GM12865 (cell line): ENCODE measurements at regions not wholly inside any gene's neighbourhood (a gene's known extent, or its start where the extent isn't known, plus 50 kb on each side); places are given as distances from the start of the nearest gene placed in this dataset.

Experiments used
- DNase-seq: peaks from one replicate; pipeline ENCODE4 v3.0.0; 2010; ENCODE audit warnings: low read depth
- H3K4me3 ChIP-seq: 2 replicates; pipeline ENCODE4 v1.5.1; 2011; ENCODE audit warnings: mild to moderate bottlenecking, low read depth, low read length, control low read depth
- TF ChIP-seq, protein P1 (sequence below): IDR thresholded peaks from 2 replicates; pipeline ENCODE4 v1.5.1; 2011; ENCODE audit warnings: low read length, control low read depth, low read depth, inconsistent platforms; ENCODE audit not compliant: insufficient read depth; ENCODE audit errors: missing control alignments

DNA sequence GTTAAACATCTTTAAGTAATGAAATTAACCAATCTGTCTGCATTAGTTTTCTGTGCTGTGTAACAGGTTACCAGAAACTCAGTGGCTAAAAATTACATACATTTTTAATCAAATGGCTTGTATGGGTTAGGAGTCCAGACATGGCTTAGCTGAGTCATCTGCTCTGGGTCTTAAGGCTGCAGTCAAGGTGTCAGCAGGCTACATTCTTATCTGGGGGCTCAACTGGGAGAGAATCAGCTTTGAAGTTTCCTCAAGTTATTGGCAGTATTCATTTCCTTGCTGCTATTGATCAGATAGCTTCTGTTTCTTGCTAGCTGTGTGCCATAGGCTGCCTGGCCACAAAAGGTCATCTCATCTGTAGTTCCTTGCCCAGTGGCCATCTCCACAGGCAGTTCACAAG is 1163.0 kb downstream of the DIAPH3 start:
- DNase-seq = no peak
- H3K4me3 ChIP-seq = no peak overlapping the region
- TF ChIP-seq, protein P1, sequence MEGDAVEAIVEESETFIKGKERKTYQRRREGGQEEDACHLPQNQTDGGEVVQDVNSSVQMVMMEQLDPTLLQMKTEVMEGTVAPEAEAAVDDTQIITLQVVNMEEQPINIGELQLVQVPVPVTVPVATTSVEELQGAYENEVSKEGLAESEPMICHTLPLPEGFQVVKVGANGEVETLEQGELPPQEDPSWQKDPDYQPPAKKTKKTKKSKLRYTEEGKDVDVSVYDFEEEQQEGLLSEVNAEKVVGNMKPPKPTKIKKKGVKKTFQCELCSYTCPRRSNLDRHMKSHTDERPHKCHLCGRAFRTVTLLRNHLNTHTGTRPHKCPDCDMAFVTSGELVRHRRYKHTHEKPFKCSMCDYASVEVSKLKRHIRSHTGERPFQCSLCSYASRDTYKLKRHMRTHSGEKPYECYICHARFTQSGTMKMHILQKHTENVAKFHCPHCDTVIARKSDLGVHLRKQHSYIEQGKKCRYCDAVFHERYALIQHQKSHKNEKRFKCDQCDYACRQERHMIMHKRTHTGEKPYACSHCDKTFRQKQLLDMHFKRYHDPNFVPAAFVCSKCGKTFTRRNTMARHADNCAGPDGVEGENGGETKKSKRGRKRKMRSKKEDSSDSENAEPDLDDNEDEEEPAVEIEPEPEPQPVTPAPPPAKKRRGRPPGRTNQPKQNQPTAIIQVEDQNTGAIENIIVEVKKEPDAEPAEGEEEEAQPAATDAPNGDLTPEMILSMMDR = no peak

DNA sequence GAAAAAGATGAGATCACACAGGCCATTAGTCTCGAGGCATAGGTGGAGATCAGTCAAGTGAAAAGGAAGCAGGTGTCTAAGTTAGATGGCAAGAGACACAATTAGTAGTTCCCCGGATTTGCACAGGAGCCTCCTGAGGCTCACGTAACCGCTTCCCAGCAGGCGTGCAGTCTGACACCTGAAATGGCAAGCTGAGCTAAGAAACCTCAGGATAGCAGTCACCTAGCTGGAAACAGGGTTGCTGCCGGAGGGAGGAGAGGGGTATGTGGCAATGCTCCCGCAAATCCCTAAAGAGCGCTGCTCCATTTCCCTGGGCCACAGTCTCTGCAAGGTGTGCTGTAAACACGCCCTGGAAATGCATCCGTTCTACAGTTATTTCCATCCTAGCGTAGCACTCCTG is 1151.0 kb downstream of the DIAPH3 start:
- TF ChIP-seq, protein P1 = no peak
- no peak for DNase-seq
- H3K4me3 ChIP-seq = no peak overlapping the region

DNA sequence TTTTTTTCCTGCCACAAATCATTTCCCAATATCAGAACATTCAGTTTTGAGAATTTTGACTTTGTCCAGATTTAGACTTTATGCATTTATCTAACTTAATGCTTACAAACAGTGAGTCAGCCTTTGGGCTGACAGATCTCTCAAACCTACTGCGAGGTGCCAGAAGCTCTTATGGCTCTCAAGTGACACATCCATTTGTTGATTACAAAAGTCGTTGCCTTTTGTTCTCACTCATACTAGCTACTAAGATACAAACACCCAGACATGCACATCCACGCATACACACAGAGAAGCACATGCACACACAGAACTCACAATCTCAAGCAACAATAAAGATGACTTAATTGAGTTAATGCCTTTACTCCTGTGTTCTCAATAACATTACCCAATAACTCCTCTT is 1147.5 kb downstream of the DIAPH3 start:
- H3K4me3 ChIP-seq = no peak overlapping the region
- TF ChIP-seq, protein P1 = no peak
- DNase-seq = no peak

DNA sequence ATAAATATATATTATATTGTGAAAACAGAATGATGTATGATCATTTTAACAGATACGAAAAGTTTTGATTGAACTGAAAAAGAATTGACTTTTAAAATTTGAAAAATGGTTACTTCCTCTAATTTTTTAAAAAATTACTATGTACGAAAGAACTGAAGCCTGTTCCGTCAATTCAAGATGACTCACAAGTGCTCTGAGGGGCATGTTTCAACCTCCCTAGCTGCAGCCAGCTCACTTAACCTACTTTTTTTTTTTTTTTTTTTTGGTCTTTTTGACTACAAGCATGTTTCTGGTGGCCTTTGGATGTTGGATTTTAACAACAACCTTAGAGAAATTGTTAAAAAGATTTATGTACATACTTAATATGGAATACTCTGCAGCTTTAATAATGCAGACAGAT is 1139.3 kb downstream of the DIAPH3 start:
- TF ChIP-seq, protein P1 = no peak
- H3K4me3 ChIP-seq = no peak overlapping the region
- no peak for DNase-seq

DNA sequence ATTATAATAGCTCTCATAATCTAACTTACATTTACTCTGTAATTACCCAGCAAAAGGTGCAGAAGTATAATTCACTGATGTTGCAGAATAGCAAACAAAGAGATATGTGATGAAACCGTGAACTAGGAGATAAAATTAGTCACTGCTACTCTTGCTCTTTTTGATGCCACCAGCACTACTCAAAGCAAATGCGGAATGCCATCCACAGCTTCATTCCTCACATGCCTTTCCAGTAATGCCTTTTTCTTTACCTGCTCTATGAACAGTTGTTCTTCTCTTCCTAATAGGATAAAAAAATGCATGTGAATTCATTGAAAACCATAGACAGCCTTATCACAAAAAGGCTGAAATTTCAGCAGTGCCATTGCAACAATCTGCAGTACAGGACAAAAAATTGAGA is 1129.5 kb downstream of the DIAPH3 start:
- TF ChIP-seq, protein P1 = no peak
- no peak for DNase-seq
- no peak overlapping the region for H3K4me3 ChIP-seq

DNA sequence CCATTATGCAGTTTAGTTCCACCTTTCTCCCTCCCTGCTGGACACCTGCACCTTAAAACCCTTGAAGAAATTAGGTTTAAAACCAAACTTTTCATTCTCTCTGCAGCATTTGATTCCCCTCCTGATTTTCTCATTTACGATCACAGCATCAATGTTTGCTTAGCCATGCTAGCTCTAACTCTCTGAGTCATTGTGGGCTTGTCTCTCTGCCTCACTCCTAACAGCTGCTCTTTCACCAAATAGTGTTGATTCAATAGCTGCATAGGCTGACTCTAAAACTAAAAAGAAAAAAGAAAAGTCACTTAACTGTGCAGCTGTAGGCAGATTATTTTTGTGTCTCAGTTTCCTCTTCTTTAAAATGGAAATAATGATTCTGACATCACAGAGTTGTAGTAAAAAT is 1124.9 kb downstream of the DIAPH3 start:
- TF ChIP-seq, protein P1 = no peak
- DNase-seq = no peak
- no peak overlapping the region for H3K4me3 ChIP-seq

DNA sequence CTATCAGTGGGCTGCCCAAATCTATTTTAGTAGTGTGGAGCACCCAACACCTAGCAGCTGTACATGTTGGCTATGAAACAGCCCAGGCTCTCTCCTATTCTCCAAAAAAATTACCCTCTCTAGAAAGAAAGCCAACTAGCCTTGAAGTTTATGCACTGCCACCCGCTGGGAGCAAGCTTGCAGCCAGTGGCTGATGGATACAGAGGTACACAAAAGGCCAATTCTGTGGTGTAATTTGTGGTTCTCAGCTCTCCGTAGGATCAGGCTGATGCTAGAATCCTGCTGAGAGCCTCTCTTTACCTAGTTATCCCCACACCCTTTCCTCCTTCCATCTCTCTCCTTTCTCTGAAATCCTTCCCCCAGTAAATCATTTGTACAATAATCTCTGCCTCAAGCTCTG is 1120.7 kb downstream of the DIAPH3 start:
- no peak for DNase-seq
- TF ChIP-seq, protein P1 = no peak
- no peak overlapping the region for H3K4me3 ChIP-seq
